Ishikawa (cell line): ENCODE measurements at regions not wholly inside any gene's neighbourhood (a gene's known extent, or its start where the extent isn't known, plus 50 kb on each side); places are given as distances from the start of the nearest gene placed in this dataset.

Experiments used
- CEBPB ChIP-seq: IDR thresholded peaks from 2 replicates; pipeline ENCODE4 v1.6.1; 2012
- CREB1 ChIP-seq: IDR thresholded peaks from 2 replicates; pipeline ENCODE4 v1.6.1; 2012; ENCODE audit warnings: low read depth
- EGR1 ChIP-seq: IDR thresholded peaks from 2 replicates; pipeline ENCODE4 v1.6.1; 2012
- EP300 ChIP-seq: IDR thresholded peaks from 2 replicates; pipeline ENCODE4 v1.6.1; 2012; ENCODE audit warnings: borderline replicate concordance
- FOXM1 ChIP-seq: IDR thresholded peaks from 2 replicates; pipeline ENCODE4 v1.6.1; 2012; ENCODE audit warnings: low read depth, borderline replicate concordance
- NFIC ChIP-seq: IDR thresholded peaks from 2 replicates; pipeline ENCODE4 v1.6.1; 2012
- RAD21 ChIP-seq: IDR thresholded peaks from 2 replicates; pipeline ENCODE4 v1.6.1; 2012; ENCODE audit warnings: low read depth
- REST ChIP-seq: IDR thresholded peaks from 2 replicates; pipeline ENCODE4 v1.6.1; 2012; ENCODE audit warnings: low read depth, mild to moderate bottlenecking
- TAF1 ChIP-seq: IDR thresholded peaks from 2 replicates; pipeline ENCODE4 v1.6.1; 2012; ENCODE audit warnings: low read depth, mild to moderate bottlenecking
- YY1 ChIP-seq: IDR thresholded peaks from 2 replicates; pipeline ENCODE4 v1.6.1; 2012; ENCODE audit warnings: low read depth
- ZBTB7A ChIP-seq: IDR thresholded peaks from 2 replicates; pipeline ENCODE4 v1.6.1; 2012; ENCODE audit warnings: low read depth
- TF ChIP-seq, protein P1 (sequence below): IDR thresholded peaks from 2 replicates; pipeline ENCODE4 v1.6.1; 2012
- TF ChIP-seq, protein P2 (sequence below): IDR thresholded peaks from 2 replicates; pipeline ENCODE4 v1.6.1; 2012

- no peak for TF ChIP-seq REST
- TF ChIP-seq NFIC: no peak
- no peak for TF ChIP-seq TAF1
- no peak for TF ChIP-seq CREB1
- TF ChIP-seq, protein P1, sequence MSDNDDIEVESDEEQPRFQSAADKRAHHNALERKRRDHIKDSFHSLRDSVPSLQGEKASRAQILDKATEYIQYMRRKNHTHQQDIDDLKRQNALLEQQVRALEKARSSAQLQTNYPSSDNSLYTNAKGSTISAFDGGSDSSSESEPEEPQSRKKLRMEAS: no peak
- no peak for TF ChIP-seq EGR1
- TF ChIP-seq FOXM1: no peak
- TF ChIP-seq EP300: no peak
- TF ChIP-seq YY1: no peak
- no peak for TF ChIP-seq CEBPB
- no peak for TF ChIP-seq RAD21
- TF ChIP-seq, protein P2, sequence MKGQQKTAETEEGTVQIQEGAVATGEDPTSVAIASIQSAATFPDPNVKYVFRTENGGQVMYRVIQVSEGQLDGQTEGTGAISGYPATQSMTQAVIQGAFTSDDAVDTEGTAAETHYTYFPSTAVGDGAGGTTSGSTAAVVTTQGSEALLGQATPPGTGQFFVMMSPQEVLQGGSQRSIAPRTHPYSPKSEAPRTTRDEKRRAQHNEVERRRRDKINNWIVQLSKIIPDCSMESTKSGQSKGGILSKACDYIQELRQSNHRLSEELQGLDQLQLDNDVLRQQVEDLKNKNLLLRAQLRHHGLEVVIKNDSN: no peak
- TF ChIP-seq ZBTB7A: no peak
Measured at GRCh38 chr4:162830899-162831298, 335.8 kb downstream of the NAF1 start.
